Fibroblast of skin of right quadriceps (primary cell): ENCODE measurements at regions not wholly inside any gene's neighbourhood (a gene's known extent, or its start where the extent isn't known, plus 50 kb on each side); places are given as distances from the start of the nearest gene placed in this dataset.

Experiments used
- DNase-seq: peaks from one replicate; pipeline ENCODE4 v3.0.0-alpha.2; 2013

- no peak for DNase-seq
Observed at GRCh38 chr13:44191103-44191502, 182.5 kb upstream of the SERP2 start.

- DNase-seq, result peak; percentile 72
Observed at GRCh38 chr13:44191504-44192171, 182.0 kb upstream of the SERP2 start.

DNA sequence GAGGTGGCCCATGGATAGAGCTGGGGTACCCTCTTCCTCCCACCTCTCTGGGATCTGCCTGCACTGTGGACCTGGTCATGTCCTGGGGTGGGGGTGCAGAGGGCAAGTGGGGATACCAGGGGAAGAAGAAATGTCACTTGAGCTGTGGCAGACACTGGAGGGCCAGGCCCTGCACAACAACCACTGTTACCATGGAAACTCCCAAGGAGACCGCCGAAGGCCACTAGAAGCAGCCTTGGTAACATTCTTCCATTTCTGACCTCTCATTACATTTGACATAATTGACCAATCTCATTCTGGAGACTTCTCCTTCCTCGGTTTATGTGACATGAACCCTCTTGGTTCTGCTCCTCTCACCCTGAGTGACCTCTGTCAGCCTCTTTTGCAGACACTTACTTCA is 179.9 kb upstream of the SERP2 start:
- no peak for DNase-seq

GRCh38 chr13:44195245-44195644 is 178.4 kb upstream of the SERP2 start:
- DNase-seq, result no peak

- no peak for DNase-seq
Observed at GRCh38 chr13:44196196-44196751, 177.3 kb upstream of the SERP2 start.

- no peak for DNase-seq
Observed at GRCh38 chr13:44197791-44198770, 175.5 kb upstream of the SERP2 start.

DNA sequence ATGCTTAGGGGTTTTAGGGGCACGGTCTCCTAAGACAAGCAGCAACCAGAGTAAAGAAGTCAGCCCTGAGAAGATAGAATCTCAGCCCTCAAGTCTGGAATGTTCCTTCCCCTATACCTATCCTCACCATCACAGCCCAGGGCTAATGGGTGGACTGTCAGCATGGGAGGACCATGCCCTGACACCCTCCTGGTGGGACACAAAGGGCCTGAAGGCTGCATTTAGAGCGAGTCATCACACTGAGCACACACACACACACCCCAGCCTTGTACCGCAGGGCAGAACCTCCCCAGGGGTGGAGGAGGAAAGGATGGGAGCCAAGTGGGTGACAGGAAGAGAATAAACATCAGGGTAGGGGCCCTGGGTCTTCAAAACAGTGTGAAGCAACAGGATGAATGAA is 174.8 kb upstream of the SERP2 start:
- peak; percentile 9 for DNase-seq

DNA sequence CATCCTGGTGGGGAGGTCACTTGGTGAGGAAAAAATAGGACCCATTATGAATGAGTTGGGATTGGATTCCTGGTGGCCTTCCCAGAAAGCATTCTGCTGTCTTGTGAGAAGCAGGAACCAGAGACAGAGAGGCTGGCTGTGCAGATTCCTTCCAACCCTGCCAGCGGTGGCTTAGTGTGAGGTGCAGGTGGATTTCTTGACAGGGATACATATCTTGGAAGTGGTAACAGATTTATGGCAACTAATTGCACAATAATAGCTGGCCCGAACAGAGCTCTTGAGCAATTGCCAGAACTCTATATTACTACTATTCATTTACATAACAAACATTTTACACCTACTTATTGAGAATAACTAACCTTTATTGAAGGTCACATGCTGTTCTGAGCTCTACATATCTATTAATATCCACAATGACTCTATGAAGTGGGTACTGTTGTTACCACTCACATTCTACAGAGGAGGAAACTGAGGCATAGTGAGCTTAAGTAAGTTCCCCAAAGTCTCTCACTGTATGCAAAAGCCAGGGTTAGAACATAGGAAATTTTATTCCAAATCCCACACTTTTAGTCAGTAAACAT is 173.9 kb upstream of the SERP2 start:
- DNase-seq, result peak; percentile 10

GRCh38 chr13:44206434-44206833 is 167.2 kb upstream of the SERP2 start:
- no peak for DNase-seq

DNA sequence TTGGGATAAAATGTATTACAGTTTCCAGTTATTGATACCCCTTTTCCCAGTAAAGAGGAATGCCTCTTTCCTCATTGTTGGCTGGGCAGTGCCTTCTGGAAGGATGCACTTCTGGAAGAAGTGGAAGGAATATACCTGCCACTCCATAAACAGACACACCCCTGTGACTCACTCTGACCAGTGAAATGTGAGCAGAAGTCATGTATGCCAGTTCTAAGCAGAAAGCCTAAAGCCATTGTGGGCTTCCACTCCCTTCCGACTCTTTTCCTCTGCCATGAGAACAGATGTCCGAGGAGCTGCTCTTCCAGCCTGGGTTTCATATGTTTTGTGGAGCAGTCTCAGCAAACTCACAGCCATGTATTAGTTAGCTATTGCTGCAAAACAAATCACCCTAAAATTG is 166.1 kb upstream of the SERP2 start:
- no peak for DNase-seq

GRCh38 chr13:44210525-44210924 is 163.1 kb upstream of the SERP2 start:
- no peak for DNase-seq

GRCh38 chr13:44211286-44211685 is 162.3 kb upstream of the SERP2 start:
- no peak for DNase-seq

- DNase-seq, result no peak
Observed at GRCh38 chr13:44211704-44212346, 161.8 kb upstream of the SERP2 start.

DNA sequence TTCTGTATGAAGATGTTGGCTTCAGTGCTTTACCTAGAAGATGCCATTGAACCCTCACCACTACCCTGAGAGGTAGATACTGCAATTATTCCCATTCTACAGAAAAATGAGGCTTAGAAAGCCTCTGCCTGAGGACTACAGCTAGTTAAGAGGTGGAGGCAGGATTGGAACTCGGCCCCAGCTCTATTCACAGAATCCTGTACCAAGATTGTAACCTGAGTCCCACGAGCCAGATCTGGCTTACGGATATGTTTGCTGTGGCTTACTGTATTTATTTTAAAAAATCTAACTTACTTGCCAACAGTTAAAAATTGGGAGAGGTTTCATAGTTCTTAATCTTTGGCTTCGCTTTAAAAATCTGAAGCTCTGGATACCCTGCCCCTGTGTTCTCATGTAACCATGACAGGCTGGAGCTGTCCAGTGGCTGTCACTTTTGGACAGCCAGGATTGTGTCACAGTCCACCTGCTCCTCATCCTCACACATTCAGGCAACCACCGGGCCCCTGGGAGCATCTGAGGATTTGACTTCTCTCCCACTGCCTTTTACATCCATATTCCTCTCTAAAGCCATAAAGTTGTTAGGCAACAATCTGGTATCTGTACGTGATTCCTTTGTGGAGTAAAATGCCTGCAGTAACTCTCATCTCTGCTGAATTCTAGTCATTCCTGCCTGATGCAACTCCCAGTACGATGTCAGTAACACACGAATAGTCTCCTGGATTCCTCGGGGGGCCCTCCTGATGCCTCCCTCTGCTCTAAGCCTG is 160.8 kb upstream of the SERP2 start:
- DNase-seq, result peak; percentile 86

GRCh38 chr13:44218501-44219240 is 155.0 kb upstream of the SERP2 start:
- no peak for DNase-seq

DNA sequence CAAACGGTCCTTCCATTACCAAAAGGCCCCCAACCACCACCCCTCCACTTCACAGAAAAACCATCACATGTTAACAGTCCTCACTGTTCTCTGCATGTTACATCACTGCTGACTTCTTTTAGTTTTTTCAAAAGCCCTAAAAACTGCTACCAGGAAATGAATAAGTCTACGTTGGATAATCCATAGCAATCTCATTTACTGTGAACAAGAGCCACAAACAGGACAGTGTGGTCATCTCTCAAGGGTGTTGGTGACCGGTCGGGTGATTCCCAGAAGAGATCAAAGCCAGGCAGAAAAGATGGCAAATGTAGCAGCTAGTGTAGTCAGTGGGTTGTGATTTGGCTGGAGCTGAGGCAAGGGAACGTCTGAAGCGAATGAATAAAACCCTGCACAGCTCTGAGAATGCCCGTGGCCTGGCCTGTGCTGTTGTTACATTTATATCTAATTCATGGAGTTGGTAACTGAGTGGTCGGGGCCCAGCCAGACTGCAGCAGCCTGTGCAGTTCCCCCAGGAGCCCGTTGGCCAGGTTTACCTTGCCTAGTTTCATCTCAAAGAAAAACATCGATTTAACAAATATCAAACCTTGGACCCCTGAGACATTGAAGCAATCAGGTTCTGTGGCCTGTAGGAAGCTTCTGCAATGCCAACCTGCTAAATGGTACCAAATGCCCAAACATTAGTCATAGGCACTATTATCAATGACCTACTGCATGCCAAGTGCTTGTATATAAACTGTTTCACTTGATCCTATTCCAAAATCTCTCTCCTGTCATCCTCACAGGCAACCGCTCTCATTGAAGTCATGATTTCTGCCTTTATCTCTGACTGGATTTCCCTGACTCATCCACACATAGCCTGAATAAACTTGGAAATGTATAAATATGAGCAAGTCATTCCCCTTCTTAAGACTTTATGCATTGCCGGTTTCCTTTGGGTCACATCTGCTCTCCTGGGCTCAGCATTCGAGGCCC is 153.8 kb upstream of the SERP2 start:
- DNase-seq, result peak; percentile 55

GRCh38 chr13:44220948-44221347 is 152.7 kb upstream of the SERP2 start:
- DNase-seq, result no peak

DNA sequence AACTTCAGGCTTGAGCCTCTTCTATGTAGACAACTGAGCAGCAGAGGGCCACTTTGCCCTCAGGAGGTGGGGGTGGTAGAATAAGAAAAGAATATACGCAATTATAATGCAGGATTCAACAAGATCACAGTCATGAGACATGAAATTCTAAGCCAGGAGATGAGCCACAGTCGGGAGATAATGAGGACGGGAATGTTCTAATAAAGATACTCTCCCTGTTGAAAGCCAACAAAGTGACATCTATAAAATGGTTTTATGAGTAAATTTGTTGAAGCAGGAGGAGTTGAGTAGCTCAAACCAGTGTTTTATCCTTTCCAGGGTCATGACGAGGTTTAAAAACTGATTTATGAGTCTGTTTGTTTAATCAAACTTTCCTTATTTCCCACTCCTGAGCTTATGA is 152.0 kb upstream of the SERP2 start:
- DNase-seq, result no peak

GRCh38 chr13:44223770-44224444 is 149.7 kb upstream of the SERP2 start:
- no peak for DNase-seq
